HG03196 (cell line): ENCODE measurements at regions not wholly inside any gene's neighbourhood (a gene's known extent, or its start where the extent isn't known, plus 50 kb on each side); places are given as distances from the start of the nearest gene placed in this dataset.

Experiments used
- ATAC-seq: cut with Tn5 transposase; IDR thresholded peaks from one replicate; pipeline ENCODE4 v1.9.1; 2021; ENCODE audit not compliant: unreplicated experiment

GRCh38 chr9:14560194-14560593 is 133.0 kb downstream of the ZDHHC21 start:
- ATAC-seq: no peak

GRCh38 chr9:14554886-14555285 is 138.3 kb downstream of the ZDHHC21 start:
- no peak for ATAC-seq

GRCh38 chr9:14547245-14548060 is 145.8 kb downstream of the ZDHHC21 start:
- ATAC-seq: no peak

GRCh38 chr9:14546693-14547092 is 146.5 kb downstream of the ZDHHC21 start:
- ATAC-seq: no peak

GRCh38 chr9:14542071-14542470 is 151.2 kb downstream of the ZDHHC21 start:
- ATAC-seq: no peak

GRCh38 chr9:14538526-14538925 is 154.7 kb downstream of the ZDHHC21 start:
- no peak for ATAC-seq

GRCh38 chr9:14535161-14535955 is 157.9 kb downstream of the ZDHHC21 start:
- ATAC-seq: no peak

- no peak for ATAC-seq
Measured at GRCh38 chr9:14533867-14534640, 159.2 kb downstream of the ZDHHC21 start.

- ATAC-seq: no peak
Measured at GRCh38 chr9:14532456-14533115, 160.6 kb downstream of the ZDHHC21 start.

GRCh38 chr9:14531341-14532269 is 161.6 kb downstream of the ZDHHC21 start:
- no peak for ATAC-seq

GRCh38 chr9:14530841-14531240 is 162.4 kb downstream of the ZDHHC21 start:
- no peak for ATAC-seq

GRCh38 chr9:14530366-14530765 is 162.9 kb downstream of the ZDHHC21 start:
- ATAC-seq: no peak

- no peak for ATAC-seq
Measured at GRCh38 chr9:14529629-14530028, 163.6 kb downstream of the ZDHHC21 start.

- no peak for ATAC-seq
Measured at GRCh38 chr9:14529054-14529453, 164.2 kb downstream of the ZDHHC21 start.

GRCh38 chr9:14526504-14526903 is 166.7 kb downstream of the ZDHHC21 start:
- ATAC-seq: no peak

GRCh38 chr9:14525856-14526255 is 167.4 kb downstream of the ZDHHC21 start:
- ATAC-seq: no peak

GRCh38 chr9:14524873-14525515 is 168.2 kb downstream of the ZDHHC21 start:
- ATAC-seq: no peak

- no peak for ATAC-seq
Measured at GRCh38 chr9:14523545-14523944, 169.7 kb downstream of the ZDHHC21 start.

- no peak for ATAC-seq
Measured at GRCh38 chr9:14522627-14523379, 170.4 kb downstream of the ZDHHC21 start.
